ENCODE measurements at regions not wholly inside any gene's neighbourhood (a gene's known extent, or its start where the extent isn't known, plus 50 kb on each side); places are given as distances from the start of the nearest gene placed in this dataset.

GRCh38 chr3:137110392-137110996 is 152.7 kb downstream of the IL20RB start:
- H3K27ac ChIP-seq = no peak overlapping the region
- no peaks in the 10 kb centered on the region for H3K9me3 ChIP-seq
- peaks cover 0 to 5% of the 10 kb centered on the region in 2 donors for H3K27me3 ChIP-seq
- no peaks in the 10 kb centered on the region for H3K36me3 ChIP-seq
- H3K4me3 ChIP-seq = no peak overlapping the region
- H3K4me1 ChIP-seq = no peaks in the 10 kb centered on the region
- DNase-seq = no peak
- TF ChIP-seq, protein P1, sequence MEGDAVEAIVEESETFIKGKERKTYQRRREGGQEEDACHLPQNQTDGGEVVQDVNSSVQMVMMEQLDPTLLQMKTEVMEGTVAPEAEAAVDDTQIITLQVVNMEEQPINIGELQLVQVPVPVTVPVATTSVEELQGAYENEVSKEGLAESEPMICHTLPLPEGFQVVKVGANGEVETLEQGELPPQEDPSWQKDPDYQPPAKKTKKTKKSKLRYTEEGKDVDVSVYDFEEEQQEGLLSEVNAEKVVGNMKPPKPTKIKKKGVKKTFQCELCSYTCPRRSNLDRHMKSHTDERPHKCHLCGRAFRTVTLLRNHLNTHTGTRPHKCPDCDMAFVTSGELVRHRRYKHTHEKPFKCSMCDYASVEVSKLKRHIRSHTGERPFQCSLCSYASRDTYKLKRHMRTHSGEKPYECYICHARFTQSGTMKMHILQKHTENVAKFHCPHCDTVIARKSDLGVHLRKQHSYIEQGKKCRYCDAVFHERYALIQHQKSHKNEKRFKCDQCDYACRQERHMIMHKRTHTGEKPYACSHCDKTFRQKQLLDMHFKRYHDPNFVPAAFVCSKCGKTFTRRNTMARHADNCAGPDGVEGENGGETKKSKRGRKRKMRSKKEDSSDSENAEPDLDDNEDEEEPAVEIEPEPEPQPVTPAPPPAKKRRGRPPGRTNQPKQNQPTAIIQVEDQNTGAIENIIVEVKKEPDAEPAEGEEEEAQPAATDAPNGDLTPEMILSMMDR (IDR thresholded peaks at IDR 0.05) = peak; percentile 18 to 60 (median 44)
- TF ChIP-seq POLR2A (IDR thresholded peaks at IDR 0.05) = no peak
- intact Hi-C loops (cut with DNase I; ENCODE audit: low total_unique reads) = no loop called here

GRCh38 chr3:137111497-137111896 is 153.7 kb downstream of the IL20RB start:
- Histone ChIP-seq H3K4me3 (no peak overlapping the region), H3K27me3 (peaks cover 0 to 5% of the 10 kb centered on the region in 2 donors), H3K4me1 (no peaks in the 10 kb centered on the region), H3K36me3 (no peaks in the 10 kb centered on the region), H3K27ac (no peak overlapping the region), H3K9me3 (no peaks in the 10 kb centered on the region)
- TF ChIP-seq, protein P1 (IDR thresholded peaks at IDR 0.05) = no peak
- TF ChIP-seq POLR2A (IDR thresholded peaks at IDR 0.05) = no peak
- intact Hi-C loops (cut with DNase I; ENCODE audit: low total_unique reads) = no loop called here
- no peak for DNase-seq

GRCh38 chr3:137116619-137117018 is 158.8 kb downstream of the IL20RB start:
- DNase-seq = no peak
- Histone ChIP-seq H3K4me1 (no peaks in the 10 kb centered on the region), H3K9me3 (no peaks in the 10 kb centered on the region), H3K27ac (no peak overlapping the region), H3K4me3 (no peak overlapping the region), H3K27me3 (no peaks in the 10 kb centered on the region), H3K36me3 (no peaks in the 10 kb centered on the region)
- intact Hi-C loops (cut with DNase I; ENCODE audit: low total_unique reads) = no loop called here
- TF ChIP-seq, protein P1 (IDR thresholded peaks at IDR 0.05) = no peak
- no peak for TF ChIP-seq POLR2A (IDR thresholded peaks at IDR 0.05)

DNA sequence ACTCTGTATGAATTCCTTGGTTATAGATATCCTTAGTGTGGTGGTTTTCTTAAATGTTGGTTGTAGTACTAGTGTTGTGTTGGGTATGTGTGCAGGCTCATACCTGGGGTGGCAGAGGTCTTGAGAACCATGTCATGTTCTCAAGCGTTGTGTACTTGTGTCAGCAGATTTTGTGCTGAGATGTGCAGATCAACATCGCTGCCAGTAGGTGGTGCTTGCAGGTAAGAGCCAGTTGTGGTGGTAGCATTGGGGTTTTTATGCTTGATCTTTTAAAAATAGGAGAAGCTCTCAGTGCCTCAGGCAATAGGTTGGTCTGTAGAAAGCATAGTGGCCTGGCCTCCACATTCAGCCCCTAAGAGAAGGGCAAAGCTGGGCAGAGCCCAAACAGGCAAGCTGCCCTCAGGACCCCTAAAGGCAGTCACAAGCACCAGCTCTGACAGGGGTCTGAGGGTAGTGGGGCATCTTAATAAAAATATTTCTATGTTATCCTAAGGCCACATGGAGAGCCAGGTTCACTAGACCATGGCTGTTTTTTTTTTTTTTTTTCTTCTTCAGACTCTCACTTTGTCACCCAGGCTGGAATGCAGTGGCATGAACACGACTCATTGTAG is 164.0 kb downstream of the IL20RB start:
- TF ChIP-seq, protein P1 (IDR thresholded peaks at IDR 0.05) = peak in 2 of 4 experiments; percentile 15 to 32
- no peak for TF ChIP-seq POLR2A (IDR thresholded peaks at IDR 0.05)
- H3K27ac ChIP-seq = no peak overlapping the region
- no peaks in the 10 kb centered on the region for H3K9me3 ChIP-seq
- no peaks in the 10 kb centered on the region for H3K27me3 ChIP-seq
- intact Hi-C loops (cut with DNase I; ENCODE audit: low total_unique reads) = no loop called here
- no peaks in the 10 kb centered on the region for H3K4me1 ChIP-seq
- H3K4me3 ChIP-seq = no peak overlapping the region
- no peak for DNase-seq
- no peaks in the 10 kb centered on the region for H3K36me3 ChIP-seq

GRCh38 chr3:137131081-137131480 is 173.3 kb downstream of the IL20RB start:
- Histone ChIP-seq H3K9me3 (no peaks in the 10 kb centered on the region), H3K27ac (no peak overlapping the region), H3K27me3 (no peaks in the 10 kb centered on the region), H3K36me3 (no peaks in the 10 kb centered on the region), H3K4me1 (no peaks in the 10 kb centered on the region), H3K4me3 (no peak overlapping the region)
- TF ChIP-seq POLR2A (IDR thresholded peaks at IDR 0.05) = no peak
- TF ChIP-seq, protein P1 (IDR thresholded peaks at IDR 0.05) = no peak
- intact Hi-C loops (cut with DNase I; ENCODE audit: low total_unique reads) = no loop called here
- no peak for DNase-seq

All from uterus (tissue), 3 donors.